Erythroblast (primary cell): ENCODE measurements at regions not wholly inside any gene's neighbourhood (a gene's known extent, or its start where the extent isn't known, plus 50 kb on each side); places are given as distances from the start of the nearest gene placed in this dataset.

Experiments
- GATA1 ChIP-seq: IDR thresholded peaks from 2 replicates; pipeline ENCODE4 v1.6.1; 2011; ENCODE audit warnings: low read depth, mild to moderate bottlenecking, control low read depth, low read length, moderate library complexity
- POLR2A ChIP-seq: IDR thresholded peaks from 2 replicates; pipeline ENCODE4 v1.6.1; 2011; ENCODE audit warnings: mild to moderate bottlenecking, low read length

DNA sequence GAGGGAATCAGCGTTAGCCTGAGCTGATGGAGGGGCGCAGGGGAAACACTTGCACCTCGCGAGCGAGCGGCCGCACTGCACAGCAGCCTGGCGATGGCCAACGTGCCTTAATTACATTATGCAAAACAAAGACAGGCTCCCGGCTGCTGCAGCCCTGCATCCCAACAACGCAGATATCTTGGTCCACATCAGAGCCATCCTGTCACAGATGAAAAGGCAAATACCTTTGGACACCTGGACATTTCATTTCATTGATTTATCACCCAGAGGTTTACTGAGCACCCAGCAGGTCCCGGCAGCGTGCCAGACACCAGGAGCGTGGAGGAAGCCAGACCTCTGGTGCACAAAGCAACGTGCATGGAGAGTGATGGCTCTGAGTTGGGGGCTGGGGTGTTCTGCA lies 843.0 kb downstream of the TBC1D22A start:
- TF ChIP-seq POLR2A (no peak), GATA1 (no peak)
